Neural cell (in vitro differentiated cells): ENCODE measurements at regions not wholly inside any gene's neighbourhood (a gene's known extent, or its start where the extent isn't known, plus 50 kb on each side); places are given as distances from the start of the nearest gene placed in this dataset.

Experiments
- H2AFZ ChIP-seq: fragments of 200-600, 300-800 bp; sonication (generic), shearing (Covaris generic); 2 replicates; pipeline ENCODE4 v1.6.0; 2014; ENCODE audit warnings: low read depth, mild to moderate bottlenecking, antibody characterized with exemption, low read length, moderate library complexity
- H3F3A ChIP-seq: fragments of 200-600 bp; shearing (Covaris generic); 2 replicates; pipeline ENCODE4 v1.6.1; 2016; ENCODE audit warnings: mild to moderate bottlenecking, moderate library complexity, mixed read lengths, antibody characterized with exemption, low read length; ENCODE audit not compliant: insufficient read depth, poor library complexity, severe bottlenecking
- H3K27ac ChIP-seq: fragments of 200-600, 300-800 bp; sonication (generic), shearing (Covaris generic); 2 replicates; pipeline ENCODE4 v1.5.1; 2014; ENCODE audit warnings: mild to moderate bottlenecking, low read length, moderate library complexity
- H3K27me3 ChIP-seq: fragments of 300-800, 200-600 bp; sonication (generic), shearing (Covaris generic); 2 replicates; pipeline ENCODE4 v1.6.0; 2014; ENCODE audit warnings: mild to moderate bottlenecking, low read depth, low read length, moderate library complexity; ENCODE audit not compliant: insufficient read depth
- H3K36me3 ChIP-seq: fragments of 300-800, 200-600 bp; sonication (generic), shearing (Covaris generic); 2 replicates; pipeline ENCODE4 v1.5.1; 2014; ENCODE audit warnings: mild to moderate bottlenecking, antibody characterized with exemption, low read length, moderate library complexity; ENCODE audit not compliant: insufficient read depth
- H3K4me2 ChIP-seq: fragments of 300-800, 200-600 bp; sonication (generic), shearing (Covaris generic); 2 replicates; pipeline ENCODE4 v1.6.0; 2014; ENCODE audit warnings: mild to moderate bottlenecking, low read length
- H3K4me3 ChIP-seq: fragments of 300-800, 200-600 bp; sonication (generic), shearing (Covaris generic); 2 replicates; pipeline ENCODE4 v1.5.1; 2014; ENCODE audit warnings: mild to moderate bottlenecking, low read length, moderate library complexity
- H3K79me2 ChIP-seq: fragments of 200-600 bp; shearing (Covaris generic); replicated peaks from 2 replicates; pipeline ENCODE4 v1.6.0; 2014; ENCODE audit warnings: mild to moderate bottlenecking, low read length, moderate library complexity; ENCODE audit not compliant: insufficient read depth
- H3K9ac ChIP-seq: fragments of 300-800, 200-600 bp; sonication (generic), shearing (Covaris generic); 2 replicates; pipeline ENCODE4 v1.6.1; 2016; ENCODE audit warnings: mild to moderate bottlenecking, low read length, mixed read lengths
- H3K9me2 ChIP-seq: fragments of 200-600 bp; shearing (Covaris generic); 2 replicates; pipeline ENCODE4 v1.6.1; 2016; ENCODE audit warnings: mild to moderate bottlenecking, low read length, mixed read lengths; ENCODE audit not compliant: insufficient read depth
- H3K9me3 ChIP-seq: fragments of 200-600, 300-800 bp; sonication (generic), shearing (Covaris generic); 2 replicates; pipeline ENCODE4 v1.6.1; 2016; ENCODE audit warnings: mild to moderate bottlenecking, mixed run types, low read length, moderate library complexity, mixed read lengths
- H4K20me1 ChIP-seq: fragments of 200-600 bp; shearing (Covaris generic); 2 replicates; pipeline ENCODE4 v1.6.1; 2016; ENCODE audit warnings: mild to moderate bottlenecking, mixed run types; ENCODE audit not compliant: insufficient read depth
- CTCF ChIP-seq: fragments of 450-650 bp; IDR thresholded peaks from 2 replicates; pipeline ENCODE4 v1.5.1; 2014; ENCODE audit warnings: antibody characterized with exemption, mild to moderate bottlenecking, moderate library complexity; ENCODE audit not compliant: poor library complexity, severe bottlenecking
- EP300 ChIP-seq: fragments of 450-650 bp; conservative IDR thresholded peaks from 2 replicates; pipeline ENCODE4 v1.6.1; 2014; ENCODE audit warnings: antibody characterized with exemption, mild to moderate bottlenecking, moderate library complexity; ENCODE audit not compliant: poor library complexity, severe bottlenecking
- EZH2 ChIP-seq: fragments of 200-600, 300-800 bp; shearing (Covaris generic), sonication (generic); IDR thresholded peaks from 2 replicates; pipeline ENCODE4 v1.6.1; 2014; ENCODE audit warnings: antibody characterized with exemption, low read length, borderline replicate concordance, mild to moderate bottlenecking; ENCODE audit not compliant: insufficient read depth, poor library complexity, severe bottlenecking
- MXI1 ChIP-seq: fragments of 450-650 bp; conservative IDR thresholded peaks from 2 replicates; pipeline ENCODE4 v1.6.1; 2014; ENCODE audit warnings: antibody characterized with exemption, mild to moderate bottlenecking; ENCODE audit not compliant: poor library complexity, severe bottlenecking
- POLR2AphosphoS5 ChIP-seq: IDR thresholded peaks from 2 replicates; pipeline ENCODE4 v1.6.1; 2012
- RAD21 ChIP-seq: fragments of 450-650 bp; conservative IDR thresholded peaks from 2 replicates; pipeline ENCODE4 v1.6.1; 2014; ENCODE audit warnings: antibody characterized with exemption, mild to moderate bottlenecking, moderate library complexity
- REST ChIP-seq: IDR thresholded peaks from 2 replicates; pipeline ENCODE4 v1.6.1; 2012; ENCODE audit warnings: borderline replicate concordance
- SMC3 ChIP-seq: fragments of 450-650 bp; conservative IDR thresholded peaks from 2 replicates; pipeline ENCODE4 v1.6.1; 2014; ENCODE audit warnings: antibody characterized with exemption, mild to moderate bottlenecking, moderate library complexity; ENCODE audit not compliant: poor library complexity
- TAF1 ChIP-seq: IDR thresholded peaks from 2 replicates; pipeline ENCODE4 v1.6.1; 2012; ENCODE audit warnings: low read depth

- no peak overlapping the region for H3K27ac ChIP-seq
- no peaks in the 10 kb centered on the region for H3K27me3 ChIP-seq
Measured at GRCh38 chr14:61877768-61878167, 115.5 kb downstream of the SNAPC1 start.

GRCh38 chr14:61878931-61879330 is 116.7 kb downstream of the SNAPC1 start:
- Histone ChIP-seq H3F3A (no peaks in the 10 kb centered on the region), H3K9ac (no peak overlapping the region), H3K9me2 (no peaks in the 10 kb centered on the region), H4K20me1 (no peaks in the 10 kb centered on the region), H3K4me2 (no peak overlapping the region), H2AFZ (no peak overlapping the region), H3K79me2 (no peaks in the 10 kb centered on the region), H3K27ac (no peak overlapping the region), H3K9me3 (no peaks in the 10 kb centered on the region), H3K27me3 (no peaks in the 10 kb centered on the region), H3K4me3 (no peak overlapping the region), H3K36me3 (no peaks in the 10 kb centered on the region)
- no peak for TF ChIP-seq EZH2
- no peak for TF ChIP-seq RAD21
- no peak for TF ChIP-seq POLR2AphosphoS5
- no peak for TF ChIP-seq REST
- TF ChIP-seq CTCF = no peak
- TF ChIP-seq SMC3 = no peak
- TF ChIP-seq MXI1 = no peak

More at GRCh38 chr14:61877768-61878167, 115.5 kb downstream of the SNAPC1 start:
- Histone ChIP-seq H3K4me2 (no peak overlapping the region), H2AFZ (no peak overlapping the region), H3K36me3 (no peaks in the 10 kb centered on the region), H3F3A (no peaks in the 10 kb centered on the region), H3K79me2 (no peaks in the 10 kb centered on the region), H3K9me2 (no peaks in the 10 kb centered on the region), H3K9me3 (no peaks in the 10 kb centered on the region), H4K20me1 (no peaks in the 10 kb centered on the region), H3K9ac (no peak overlapping the region), H3K4me3 (no peak overlapping the region)
- TF ChIP-seq SMC3 = no peak
- TF ChIP-seq RAD21 = no peak
- no peak for TF ChIP-seq EZH2
- TF ChIP-seq CTCF = no peak
- no peak for TF ChIP-seq MXI1
- no peak for TF ChIP-seq EP300
- no peak for TF ChIP-seq REST
- no peak for TF ChIP-seq POLR2AphosphoS5
- TF ChIP-seq TAF1 = no peak
